Stimulated activated CD8-positive, alpha-beta memory T cell treated with anti-CD3 and anti-CD28 coated beads, Interleukin-12 subunit alpha, Interleukin-12 subunit beta, amount 100 ng/mL, for 24 hours (primary cell): ENCODE measurements at regions not wholly inside any gene's neighbourhood (a gene's known extent, or its start where the extent isn't known, plus 50 kb on each side); places are given as distances from the start of the nearest gene placed in this dataset.

Source experiments
- DNase-seq: peaks from one replicate; pipeline ENCODE4 v3.0.0-alpha.2; 2020; ENCODE audit errors: extremely low read depth

- no peak for DNase-seq
Measured at GRCh38 chr11:95318498-95318897, 87.5 kb upstream of the SESN3 start.

GRCh38 chr11:95308512-95309035 is 77.6 kb upstream of the SESN3 start:
- DNase-seq = no peak

- no peak for DNase-seq
Measured at GRCh38 chr11:95307286-95307685, 76.3 kb upstream of the SESN3 start.

GRCh38 chr11:95306801-95307200 is 75.8 kb upstream of the SESN3 start:
- no peak for DNase-seq

- DNase-seq = no peak
Measured at GRCh38 chr11:95306123-95306522, 75.1 kb upstream of the SESN3 start.

GRCh38 chr11:95305705-95306104 is 74.7 kb upstream of the SESN3 start:
- no peak for DNase-seq

- DNase-seq = no peak
Measured at GRCh38 chr11:95304777-95305176, 73.8 kb upstream of the SESN3 start.

- DNase-seq = no peak
Measured at GRCh38 chr11:95302211-95302610, 71.2 kb upstream of the SESN3 start.

- no peak for DNase-seq
Measured at GRCh38 chr11:95301474-95301873, 70.5 kb upstream of the SESN3 start.

GRCh38 chr11:95299078-95299679 is 68.2 kb upstream of the SESN3 start:
- DNase-seq = no peak

- DNase-seq = no peak
Measured at GRCh38 chr11:95297680-95298452, 66.9 kb upstream of the SESN3 start.

GRCh38 chr11:95296621-95297025 is 65.6 kb upstream of the SESN3 start:
- no peak for DNase-seq

- DNase-seq = no peak
Measured at GRCh38 chr11:95296165-95296564, 65.2 kb upstream of the SESN3 start.

GRCh38 chr11:95295382-95296149 is 64.6 kb upstream of the SESN3 start:
- DNase-seq = no peak

- DNase-seq = no peak
Measured at GRCh38 chr11:95294701-95295100, 63.7 kb upstream of the SESN3 start.

GRCh38 chr11:95293116-95293515 is 62.1 kb upstream of the SESN3 start:
- DNase-seq = no peak

GRCh38 chr11:95291946-95292345 is 60.9 kb upstream of the SESN3 start:
- no peak for DNase-seq

GRCh38 chr11:95289378-95290101 is 58.5 kb upstream of the SESN3 start:
- DNase-seq = no peak

GRCh38 chr11:95284057-95285052 is 53.4 kb upstream of the SESN3 start:
- DNase-seq = no peak

GRCh38 chr11:95283650-95284049 is 52.6 kb upstream of the SESN3 start:
- no peak for DNase-seq

- no peak for DNase-seq
Measured at GRCh38 chr11:95283146-95283545, 52.1 kb upstream of the SESN3 start.
